ENCODE measurements at regions not wholly inside any gene's neighbourhood (a gene's known extent, or its start where the extent isn't known, plus 50 kb on each side); places are given as distances from the start of the nearest gene placed in this dataset.

DNA sequence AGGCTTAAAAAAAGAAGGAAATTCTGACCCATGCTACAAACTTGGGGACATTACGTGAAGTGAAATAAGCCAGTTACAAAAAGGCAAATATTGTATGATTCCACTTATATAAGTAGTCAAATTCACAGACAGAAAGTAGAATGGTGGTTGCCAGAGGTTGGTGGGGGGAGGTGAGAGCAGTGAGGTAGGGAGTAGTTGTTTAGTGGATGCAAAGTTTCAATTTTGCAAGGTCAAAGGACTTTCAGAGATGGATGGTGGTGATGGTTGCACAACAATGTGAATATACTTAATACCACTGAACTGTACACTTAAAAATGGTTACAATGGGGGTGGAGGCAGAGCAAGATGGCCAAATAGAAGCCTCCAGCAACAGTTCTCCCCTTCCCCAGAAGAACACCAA, 86.2 kb upstream of the PLXNC1 start:
- no peak for TF ChIP-seq CTCF (IDR thresholded peaks at IDR 0.05; ENCODE audit: low read depth, low read length)
- TF ChIP-seq EZH2phosphoT487 (IDR thresholded peaks at IDR 0.05; ENCODE audit: low read depth) = no peak
